ENCODE measurements at regions not wholly inside any gene's neighbourhood (a gene's known extent, or its start where the extent isn't known, plus 50 kb on each side); places are given as distances from the start of the nearest gene placed in this dataset.

DNA sequence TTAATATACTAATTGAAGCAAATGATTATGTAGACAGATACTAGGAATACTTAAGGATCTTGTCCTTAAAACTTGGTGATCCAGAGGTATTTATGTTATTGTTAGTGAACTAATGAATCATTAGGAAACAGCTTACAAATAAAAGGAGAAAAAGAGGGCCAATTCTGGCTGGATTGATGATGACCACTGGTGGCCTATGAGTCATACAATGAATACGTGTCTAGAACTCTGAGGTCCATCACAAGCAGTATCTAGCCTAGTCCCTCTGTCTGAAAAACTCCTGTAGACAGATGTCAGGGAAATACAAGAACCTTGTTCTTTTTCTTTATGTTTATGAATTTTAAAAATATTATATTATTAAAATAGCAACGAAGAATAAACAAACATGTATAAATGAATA, 51.7 kb upstream of the RTL1 start:
- no peak for DNase-seq

DNA sequence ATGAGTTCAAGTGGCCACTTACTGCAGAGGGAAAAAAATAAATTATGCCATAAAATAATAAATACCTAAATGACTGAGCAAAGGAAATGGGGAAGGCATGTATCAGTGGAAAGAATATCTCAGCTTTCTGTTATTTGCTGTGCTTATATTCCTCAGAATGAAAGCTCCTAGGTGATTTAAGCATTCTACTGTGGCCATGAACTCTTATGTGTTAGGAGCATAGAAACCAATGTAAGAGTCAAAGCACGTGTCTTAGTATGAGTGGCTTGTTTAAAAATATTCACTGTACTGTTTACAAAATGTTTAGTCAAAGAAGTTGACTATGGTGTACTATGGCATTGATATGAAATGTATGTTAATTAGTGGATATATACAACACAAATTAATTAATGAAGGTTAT, 59.0 kb upstream of the RTL1 start:
- no peak for DNase-seq

GRCh38 chr14:100965296-100965695, 61.8 kb upstream of the RTL1 start:
- DNase-seq: no peak

DNA sequence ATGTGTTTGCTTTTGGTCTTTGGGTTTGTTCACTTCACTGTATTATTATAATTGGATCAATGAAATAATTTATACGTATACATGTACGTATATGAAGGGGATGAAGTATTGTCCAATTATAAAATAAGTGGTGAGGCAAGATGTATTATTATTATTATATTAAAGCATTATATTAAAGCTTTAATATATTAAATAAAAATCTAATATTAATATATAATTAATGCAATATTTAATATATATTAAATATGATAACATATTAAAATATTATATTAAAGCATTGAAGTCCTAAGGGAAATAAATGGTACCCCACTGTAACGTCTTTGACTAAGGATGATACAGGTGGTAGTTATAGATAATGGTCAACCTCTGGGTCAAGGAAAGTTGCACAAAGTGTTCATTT, 63.7 kb upstream of the RTL1 start:
- no peak for DNase-seq

DNA sequence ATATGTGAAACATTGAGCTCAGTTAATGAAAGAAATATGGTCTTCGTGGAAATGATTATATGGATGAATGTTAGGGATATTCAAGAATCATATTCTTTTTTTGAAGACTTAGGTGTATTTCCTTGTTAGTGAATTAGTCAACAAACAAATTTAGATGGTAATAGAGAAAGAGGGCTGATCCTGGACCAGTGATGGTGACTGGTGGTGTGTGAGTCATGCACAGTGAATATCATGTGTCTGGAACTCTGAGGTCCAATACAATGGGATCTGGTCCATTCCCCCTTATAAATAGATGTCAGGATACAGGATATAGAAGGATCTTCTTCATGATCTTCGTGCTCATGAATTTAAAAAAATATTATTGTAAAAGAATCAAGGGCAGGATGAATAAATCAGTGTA, 64.4 kb upstream of the RTL1 start:
- DNase-seq: no peak

- DNase-seq: no peak
These were observed 68.8 kb upstream of the RTL1 start for GRCh38 chr14:100972118-100972897.

GRCh38 chr14:100975671-100976070, 72.1 kb upstream of the RTL1 start:
- no peak for DNase-seq

GRCh38 chr14:100979079-100979478, 75.6 kb upstream of the RTL1 start:
- DNase-seq: no peak

GRCh38 chr14:100979780-100980179, 76.3 kb upstream of the RTL1 start:
- DNase-seq: no peak

- no peak for DNase-seq
These were observed 77.3 kb upstream of the RTL1 start for GRCh38 chr14:100980823-100981222.

GRCh38 chr14:100981809-100982208, 78.3 kb upstream of the RTL1 start:
- no peak for DNase-seq

- no peak for DNase-seq
These were observed 78.8 kb upstream of the RTL1 start for GRCh38 chr14:100982353-100982752.

DNA sequence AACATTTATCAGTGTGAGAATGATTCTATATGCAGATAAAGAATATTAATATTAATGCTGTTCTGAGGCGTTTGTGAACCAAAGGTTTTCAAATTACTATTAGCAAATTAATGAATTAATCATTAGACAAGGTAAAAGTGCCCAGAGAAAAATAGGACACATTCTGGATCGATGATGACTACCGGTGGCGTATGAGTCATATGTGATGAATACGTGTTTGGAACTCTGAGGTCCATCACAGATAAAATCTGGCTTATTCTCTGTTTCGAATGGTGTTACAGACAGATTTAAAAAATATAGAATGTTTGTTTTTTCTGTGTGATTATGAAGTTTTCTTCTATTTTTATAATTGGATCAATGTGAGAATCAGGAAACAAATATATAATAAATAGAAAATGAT, 79.2 kb upstream of the RTL1 start:
- no peak for DNase-seq

DNA sequence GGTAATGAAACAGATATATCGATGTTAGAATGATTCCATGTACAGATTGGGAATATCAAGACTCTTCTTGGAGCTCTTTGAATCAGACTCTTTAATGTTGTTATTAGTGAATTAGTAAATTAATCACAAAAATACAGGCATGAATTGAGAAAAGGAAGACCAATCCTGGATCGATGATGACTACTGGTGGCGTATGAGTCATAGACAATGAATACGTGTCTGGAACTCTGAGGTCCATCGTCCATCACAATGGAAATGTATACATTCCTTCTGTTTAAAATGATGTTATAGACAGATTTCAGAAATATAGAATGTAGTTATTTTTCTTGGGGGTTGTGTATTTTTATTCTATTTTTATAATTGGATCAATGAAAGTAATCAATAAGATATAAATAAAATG, 80.2 kb upstream of the RTL1 start:
- no peak for DNase-seq

DNA sequence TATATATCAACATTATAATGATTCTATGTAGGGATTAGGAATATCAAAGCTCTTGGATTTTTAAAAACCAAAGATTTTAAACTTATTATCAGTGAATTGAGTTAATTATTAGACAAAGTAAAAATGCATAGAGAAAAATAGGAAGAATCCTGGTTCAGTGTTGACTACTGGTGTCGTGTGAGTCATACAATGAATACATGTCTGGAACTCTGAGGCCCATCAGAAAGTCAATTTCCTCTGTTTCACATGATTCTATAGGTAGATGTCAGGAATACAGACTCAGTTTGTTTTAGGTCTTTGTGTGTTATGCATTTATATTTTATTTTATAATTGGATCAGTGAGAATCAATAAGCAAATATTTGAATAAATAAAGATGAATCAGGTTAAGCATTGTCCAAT, 84.5 kb upstream of the RTL1 start:
- no peak for DNase-seq

DNA sequence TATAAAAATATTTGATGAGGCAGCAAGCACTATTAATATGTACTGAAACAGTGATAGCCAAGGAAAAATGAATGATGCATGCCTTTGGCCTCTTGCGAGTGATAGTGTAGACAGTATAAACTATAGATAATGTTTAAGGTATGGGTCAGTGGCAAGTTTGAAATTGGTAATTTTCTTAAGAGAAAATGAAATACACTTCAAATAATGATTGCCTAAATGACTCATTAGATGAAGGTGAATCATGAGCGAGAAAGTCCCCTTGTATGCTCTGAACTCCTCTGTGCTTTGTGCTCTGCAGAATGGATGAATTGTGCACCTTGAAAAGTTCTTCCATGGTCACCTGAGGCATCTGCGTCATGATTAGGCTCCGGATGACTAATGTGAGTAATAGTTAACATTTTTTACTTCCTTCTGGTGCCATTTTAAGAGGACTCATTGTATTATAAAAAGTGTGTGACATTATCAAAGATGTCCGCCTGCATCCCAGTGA, 84.9 kb upstream of the RTL1 start:
- no peak for DNase-seq

GRCh38 chr14:100988956-100989355, 85.4 kb upstream of the RTL1 start:
- DNase-seq: no peak

DNA sequence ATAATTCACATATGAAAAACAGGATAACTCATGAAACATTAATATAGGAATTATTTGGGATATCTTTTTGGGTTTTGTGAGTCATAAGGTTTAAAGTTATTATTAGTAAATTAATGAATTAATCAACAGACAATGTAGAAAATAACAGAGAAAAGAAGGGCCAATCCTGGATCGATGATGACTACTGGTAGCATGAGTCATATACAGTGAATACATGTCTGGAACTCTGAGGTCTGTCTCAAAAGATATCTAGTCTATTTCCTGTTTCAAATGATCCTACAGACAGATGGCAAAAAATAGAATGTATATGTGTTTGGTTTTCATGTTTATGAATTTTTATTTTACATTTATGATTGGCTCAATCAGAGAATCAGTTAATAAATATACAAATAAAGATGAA, 86.4 kb upstream of the RTL1 start:
- DNase-seq: no peak

- no peak for DNase-seq
These were observed 90.6 kb upstream of the RTL1 start for GRCh38 chr14:100994082-100994481.

GRCh38 chr14:100994756-100995330, 91.3 kb upstream of the RTL1 start:
- no peak for DNase-seq

GRCh38 chr14:101000711-101001250, 97.3 kb upstream of the RTL1 start:
- DNase-seq: no peak

- DNase-seq: no peak
These were observed 98.0 kb upstream of the RTL1 start for GRCh38 chr14:101001311-101002069.

GRCh38 chr14:101002738-101003137, 99.2 kb upstream of the RTL1 start:
- DNase-seq: no peak

DNA sequence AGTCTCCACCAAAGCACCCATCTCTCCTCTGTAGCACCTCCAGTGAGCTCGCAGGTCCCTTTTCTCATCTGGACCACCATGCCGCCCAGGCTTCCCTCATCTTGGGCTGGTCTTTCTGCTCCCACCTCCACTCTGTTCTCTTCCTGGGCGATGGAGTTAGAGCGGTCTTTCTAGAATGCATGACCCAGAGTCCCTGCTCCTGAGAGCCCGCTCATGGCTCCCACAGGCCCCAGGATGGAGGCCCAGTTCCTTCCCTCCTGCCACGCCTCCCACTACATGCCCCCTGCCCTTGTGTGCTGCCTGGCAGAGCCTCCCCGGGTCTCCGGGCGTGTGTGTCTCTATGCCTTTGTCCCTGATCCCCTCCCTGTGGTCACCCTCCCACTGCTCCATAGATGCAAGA, 100.7 kb upstream of the RTL1 start:
- no peak for DNase-seq

Measured in MV-4-11 (cell line).